GM19324 (cell line): ENCODE measurements at regions not wholly inside any gene's neighbourhood (a gene's known extent, or its start where the extent isn't known, plus 50 kb on each side); places are given as distances from the start of the nearest gene placed in this dataset.

Experiments used
- ATAC-seq: cut with Tn5 transposase; IDR thresholded peaks from one replicate; pipeline ENCODE4 v1.9.1; 2021; ENCODE audit warnings: mild to moderate bottlenecking, moderate library complexity; ENCODE audit not compliant: unreplicated experiment, low FRiP score

GRCh38 chr3:148599481-148599880 lies 98.2 kb upstream of the AGTR1 start:
- ATAC-seq = no peak

- ATAC-seq = no peak
Observed at GRCh38 chr3:148600440-148600839, 97.3 kb upstream of the AGTR1 start.

- ATAC-seq = no peak
Observed at GRCh38 chr3:148600902-148601765, 96.6 kb upstream of the AGTR1 start.

GRCh38 chr3:148601766-148602685 lies 95.7 kb upstream of the AGTR1 start:
- no peak for ATAC-seq

- ATAC-seq = no peak
Observed at GRCh38 chr3:148604270-148605085, 93.2 kb upstream of the AGTR1 start.

- no peak for ATAC-seq
Observed at GRCh38 chr3:148605521-148605920, 92.2 kb upstream of the AGTR1 start.

DNA sequence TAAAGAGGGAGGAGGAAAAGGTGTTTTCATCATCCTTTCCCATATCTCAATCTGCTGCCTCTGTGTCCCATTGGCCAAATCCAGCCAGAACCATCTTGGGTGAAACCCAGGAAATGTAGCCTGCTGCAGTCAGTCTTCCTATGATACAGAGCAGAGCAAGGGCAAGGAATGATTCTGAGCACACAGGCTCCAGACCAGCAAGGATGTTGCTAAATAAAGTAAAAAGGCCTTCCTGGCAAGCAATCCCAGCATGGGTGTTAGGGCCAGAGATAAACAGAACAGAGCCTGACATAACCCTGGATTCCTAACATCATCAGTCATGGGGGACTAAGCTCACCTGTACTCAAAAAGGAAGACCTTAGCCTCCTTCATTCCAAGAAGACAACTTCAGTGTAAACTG lies 90.7 kb upstream of the AGTR1 start:
- no peak for ATAC-seq

- ATAC-seq = no peak
Observed at GRCh38 chr3:148607491-148607890, 90.2 kb upstream of the AGTR1 start.

GRCh38 chr3:148612278-148612677 lies 85.4 kb upstream of the AGTR1 start:
- ATAC-seq = no peak

DNA sequence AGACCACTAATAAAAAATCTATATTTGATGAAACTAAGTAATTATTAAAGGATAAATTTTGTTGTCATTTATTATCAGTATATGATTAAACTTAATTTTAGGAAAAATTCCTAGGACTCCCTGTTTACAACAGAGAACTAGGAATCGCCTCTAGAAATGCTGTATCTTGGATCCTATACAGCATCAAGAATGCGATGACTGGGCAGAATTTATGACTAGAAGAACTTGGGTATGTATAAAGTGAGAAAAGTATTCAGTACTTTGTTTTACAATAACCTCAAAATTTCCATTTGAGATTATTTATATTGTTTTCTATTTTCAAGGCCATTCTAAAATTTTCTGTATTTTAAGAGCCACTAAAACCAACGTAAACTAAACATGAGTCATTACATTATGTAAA lies 82.3 kb upstream of the AGTR1 start:
- ATAC-seq = no peak

- ATAC-seq = no peak
Observed at GRCh38 chr3:148625095-148625736, 72.5 kb upstream of the AGTR1 start.

- ATAC-seq = no peak
Observed at GRCh38 chr3:148625991-148626390, 71.7 kb upstream of the AGTR1 start.

DNA sequence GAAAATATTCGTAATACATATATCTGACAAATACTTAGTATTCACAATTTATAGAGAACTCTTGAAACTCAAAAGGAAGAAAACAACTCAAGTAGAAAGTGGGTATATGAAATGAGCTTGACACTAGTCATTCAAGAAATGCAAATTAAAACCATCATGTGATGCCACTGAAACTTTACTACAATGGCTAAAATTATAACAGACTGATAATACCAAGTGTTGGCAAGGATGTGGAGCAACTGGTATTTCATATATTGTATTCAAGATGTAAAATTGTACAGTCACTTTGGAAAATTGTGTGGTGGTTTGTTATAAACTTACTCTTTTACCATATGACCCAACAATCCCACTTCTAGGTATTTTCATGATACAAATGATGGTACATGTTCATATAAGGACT lies 68.7 kb upstream of the AGTR1 start:
- ATAC-seq = no peak

DNA sequence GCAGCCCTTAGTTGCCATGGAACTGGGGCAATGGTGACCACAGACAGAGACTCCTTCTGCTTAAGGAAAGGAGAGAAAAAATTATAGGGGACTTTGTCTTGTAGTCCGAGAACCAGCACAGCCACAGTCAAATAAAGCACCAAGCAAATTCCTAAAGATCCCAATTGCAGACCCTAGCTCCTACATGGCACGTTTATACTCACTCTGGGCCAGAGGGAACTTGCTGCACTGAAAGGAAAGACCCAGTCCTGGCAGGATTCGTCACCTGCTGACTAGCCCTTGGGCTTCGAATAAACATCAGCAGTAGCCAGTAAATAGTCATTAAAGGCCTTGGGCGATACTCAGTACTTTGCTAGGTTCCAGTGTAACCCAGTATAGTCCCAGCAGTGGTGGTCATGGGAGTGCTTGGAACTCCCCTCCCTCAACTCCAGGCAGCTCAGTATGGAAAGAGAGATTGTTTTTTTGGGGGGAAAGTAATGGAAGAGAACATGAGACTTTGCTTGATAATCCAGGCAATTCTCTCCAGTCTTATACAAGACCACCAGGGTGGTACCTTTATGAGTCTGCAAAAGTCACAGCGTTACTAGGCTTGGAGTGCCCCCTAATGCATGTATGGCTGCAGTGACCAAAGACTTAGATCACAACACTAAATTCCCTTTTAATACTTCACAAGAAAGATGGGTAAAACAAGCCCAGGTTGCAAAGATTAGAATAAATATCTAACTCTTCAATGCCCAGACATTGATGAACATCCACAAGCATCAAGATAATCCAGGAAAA lies 66.4 kb upstream of the AGTR1 start:
- no peak for ATAC-seq

DNA sequence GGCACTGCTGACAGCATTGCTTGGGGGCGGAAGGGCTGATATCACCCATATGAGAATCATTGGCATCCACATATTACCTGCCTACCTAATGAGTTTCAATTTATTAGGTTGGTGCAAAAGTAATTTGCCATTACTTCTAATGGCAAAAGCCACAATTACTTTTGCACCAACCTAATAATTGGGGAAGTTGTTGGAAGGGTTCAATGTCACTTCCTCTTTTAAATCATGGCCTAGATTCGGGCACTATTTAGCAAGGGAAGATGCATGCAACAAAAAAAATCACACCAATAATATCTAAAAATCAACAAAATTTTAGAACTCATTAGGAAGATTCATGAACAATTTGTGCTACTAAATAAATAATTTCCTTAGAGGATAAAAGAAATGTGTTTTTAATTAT lies 56.0 kb upstream of the AGTR1 start:
- ATAC-seq = no peak

DNA sequence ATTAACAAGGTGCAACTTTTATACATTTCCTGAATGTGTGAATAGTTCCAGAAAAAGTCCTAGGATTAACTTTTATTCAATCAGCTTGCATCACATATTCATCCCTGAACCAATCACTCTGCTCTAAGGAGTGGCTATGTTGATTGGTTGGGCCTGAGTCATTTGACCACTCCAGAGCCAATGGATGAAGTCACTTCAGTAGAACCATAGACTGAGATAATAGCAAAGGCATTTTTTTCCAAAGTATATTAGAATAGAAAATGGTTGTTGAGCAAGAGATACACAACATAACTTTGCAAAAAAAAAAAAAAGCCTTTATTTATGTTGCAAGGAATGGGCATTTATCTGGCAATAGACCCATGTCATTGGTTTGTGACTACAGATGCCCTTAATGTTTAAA lies 55.5 kb upstream of the AGTR1 start:
- no peak for ATAC-seq

GRCh38 chr3:148642616-148643015 lies 55.1 kb upstream of the AGTR1 start:
- no peak for ATAC-seq

DNA sequence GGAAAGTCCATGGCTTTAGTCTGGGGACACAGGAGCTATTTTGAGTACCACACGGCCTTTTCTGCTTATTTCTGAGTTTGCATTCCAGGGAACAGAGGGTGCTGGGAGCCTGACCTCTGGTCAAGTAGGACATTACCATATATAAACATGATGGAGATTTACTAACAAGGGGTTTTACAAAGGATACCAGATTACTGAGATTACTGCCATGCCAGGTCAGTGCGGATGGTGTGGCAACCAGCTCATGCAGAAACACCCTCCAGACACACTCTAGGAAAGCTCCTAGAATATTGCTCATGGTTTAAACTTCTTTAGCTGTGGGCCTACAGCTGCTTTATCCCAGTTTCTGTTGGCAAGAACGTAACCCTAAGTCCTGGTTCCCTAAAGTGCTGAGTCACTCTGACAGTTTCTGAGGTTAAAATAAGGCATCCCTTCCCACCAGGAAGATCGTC lies 54.3 kb upstream of the AGTR1 start:
- no peak for ATAC-seq

DNA sequence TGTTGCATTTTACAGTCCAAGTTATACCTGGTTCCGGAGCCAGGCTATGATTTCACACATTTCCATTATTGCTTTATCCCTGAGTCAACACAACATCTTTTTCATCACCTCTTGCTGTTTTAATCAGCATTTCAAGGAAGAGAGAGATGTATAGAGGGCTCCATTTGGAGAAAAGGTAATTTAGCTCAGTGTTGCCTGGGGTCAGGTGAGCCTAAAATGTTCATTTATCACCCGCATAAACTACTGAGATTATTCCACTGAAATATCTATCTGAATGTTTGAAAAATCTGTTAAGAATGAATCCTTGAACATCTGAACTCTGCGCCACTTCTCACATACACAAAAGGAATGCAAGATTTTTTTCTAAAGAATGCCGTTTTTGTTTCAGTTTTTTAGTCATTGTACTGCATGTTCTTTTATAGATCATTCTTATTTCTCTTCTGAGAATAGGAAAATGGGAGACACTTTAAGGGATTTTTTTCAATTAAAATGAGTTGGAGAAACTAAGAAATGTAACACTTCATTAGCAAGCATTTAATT lies 51.5 kb upstream of the AGTR1 start:
- no peak for ATAC-seq
